H1 (cell line): ENCODE measurements at regions not wholly inside any gene's neighbourhood (a gene's known extent, or its start where the extent isn't known, plus 50 kb on each side); places are given as distances from the start of the nearest gene placed in this dataset.

Experiments used
- ATF2 ChIP-seq: IDR thresholded peaks from 2 replicates; pipeline ENCODE4 v1.6.1; 2012; ENCODE audit warnings: low read length, inconsistent platforms
- CTCF ChIP-seq, 3 experiments: IDR thresholded peaks; 1 replicate in 2 of 3; 2 replicates in 1 of 3; pipeline versions ENCODE4 v1.5.1 to v1.6.1; 2011; ENCODE audit warnings: low read length in 3 of 3, mild to moderate bottlenecking in 3 of 3, inconsistent platforms in 2 of 3, low read depth in 1 of 3, moderate library complexity in 1 of 3; ENCODE audit not compliant: insufficient read depth in 1 of 3; ENCODE audit errors: control extremely low read depth in 1 of 3
- E2F6 ChIP-seq: IDR thresholded peaks from 2 replicates; pipeline ENCODE4 v1.6.1; 2012; ENCODE audit warnings: inconsistent platforms
- GABPA ChIP-seq: IDR thresholded peaks from 2 replicates; pipeline ENCODE4 v1.6.1; 2011; ENCODE audit warnings: mild to moderate bottlenecking, low read length, moderate library complexity, borderline replicate concordance; ENCODE audit not compliant: insufficient read depth
- GTF2F1 ChIP-seq: IDR thresholded peaks from 2 replicates; pipeline ENCODE4 v1.6.1; 2012; ENCODE audit warnings: low read depth, low read length, improper control_type of control experiment, borderline replicate concordance
- JUND ChIP-seq: IDR thresholded peaks from 2 replicates; pipeline ENCODE4 v1.6.1; 2011; ENCODE audit warnings: mild to moderate bottlenecking, improper control_type of control experiment, low read length
- RFX5 ChIP-seq: IDR thresholded peaks from 2 replicates; pipeline ENCODE4 v1.6.1; 2011; ENCODE audit warnings: low read depth, low read length, improper control_type of control experiment, borderline replicate concordance
- SIN3A ChIP-seq, 2 experiments: IDR thresholded peaks in 1 of 2; conservative IDR thresholded peaks in 1 of 2; 2 replicates each; pipeline ENCODE4 v1.6.1; 2011 to 2012; ENCODE audit warnings: low read length in 2 of 2, improper control_type of control experiment in 1 of 2, low read depth in 1 of 2, mild to moderate bottlenecking in 1 of 2
- SRF ChIP-seq: IDR thresholded peaks from 2 replicates; pipeline ENCODE4 v1.6.1; 2011; ENCODE audit warnings: mild to moderate bottlenecking, low read depth, low read length, moderate library complexity
- ZNF274 ChIP-seq: IDR thresholded peaks from 2 replicates; pipeline ENCODE4 v1.7.0; 2012; ENCODE audit warnings: low read length, borderline replicate concordance; ENCODE audit errors: extremely low read depth

GRCh38 chr7:14085901-14086300 is 96.4 kb upstream of the ETV1 start:
- TF ChIP-seq JUND (no peak), GTF2F1 (no peak), E2F6 (no peak), CTCF (IDR thresholded peaks at IDR 0.05; ENCODE audit: control extremely low read depth in 1 of 3, insufficient read depth in 1 of 3, low read depth in 1 of 3, low read length in 3 of 3) (no peak), ATF2 (no peak), RFX5 (no peak), SIN3A (conservative IDR thresholded peaks at IDR 0.05 in 1 of 2, IDR thresholded peaks at IDR 0.05 in 1 of 2; ENCODE audit: low read depth in 1 of 2, low read length in 2 of 2) (no peak), SRF (no peak), GABPA (no peak), ZNF274 (no peak)
